GM10248 (cell line): ENCODE measurements at regions not wholly inside any gene's neighbourhood (a gene's known extent, or its start where the extent isn't known, plus 50 kb on each side); places are given as distances from the start of the nearest gene placed in this dataset.

Source experiments
- CTCF ChIA-PET: fragments of 300-600 bp; sonication (Branson Sonifier 250); formaldehyde crosslinking; extraction: SDS; loops from one replicate; lab custom pipeline; 2021; ENCODE audit warnings: antibody characterized with exemption; lab: Yijun Ruan, JAX
- POLR2A ChIA-PET: fragments of 350-650 bp; sonication (Branson Sonifier 250); formaldehyde crosslinking; extraction: SDS; loops from one replicate; lab custom pipeline; 2020; ENCODE audit warnings: antibody characterized with exemption; lab: Yijun Ruan, JAX
- DNase-seq: peaks from one replicate; pipeline ENCODE4 v3.0.0; 2012; ENCODE audit errors: extremely low spot score
- TF ChIP-seq, protein P1 (sequence below): IDR thresholded peaks from 2 replicates; pipeline ENCODE4 v1.5.1; 2012; ENCODE audit warnings: mild to moderate bottlenecking, low read depth; ENCODE audit errors: extremely low read depth, missing control alignments, control extremely low read depth

DNA sequence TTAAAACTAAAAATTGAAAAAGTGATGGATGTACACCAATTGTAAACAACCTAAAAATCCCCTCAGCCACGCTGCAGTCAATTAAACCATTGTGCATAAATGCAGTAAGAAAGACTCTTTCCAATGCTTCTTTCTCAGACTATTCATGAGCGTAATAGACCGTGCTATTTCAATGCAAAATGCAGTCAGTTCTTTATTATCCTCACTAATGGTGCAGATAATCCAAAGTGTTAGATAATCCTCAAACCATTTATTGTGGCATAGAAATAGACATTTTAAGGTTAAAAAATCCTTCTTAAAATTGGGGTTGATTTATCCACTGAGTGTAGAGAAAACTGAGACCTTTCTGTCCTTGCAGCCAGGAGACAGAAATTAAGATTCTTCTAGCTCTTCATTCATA lies 1862.8 kb downstream of the EFNA5 start:
- DNase-seq, result no peak
- TF ChIP-seq, protein P1, sequence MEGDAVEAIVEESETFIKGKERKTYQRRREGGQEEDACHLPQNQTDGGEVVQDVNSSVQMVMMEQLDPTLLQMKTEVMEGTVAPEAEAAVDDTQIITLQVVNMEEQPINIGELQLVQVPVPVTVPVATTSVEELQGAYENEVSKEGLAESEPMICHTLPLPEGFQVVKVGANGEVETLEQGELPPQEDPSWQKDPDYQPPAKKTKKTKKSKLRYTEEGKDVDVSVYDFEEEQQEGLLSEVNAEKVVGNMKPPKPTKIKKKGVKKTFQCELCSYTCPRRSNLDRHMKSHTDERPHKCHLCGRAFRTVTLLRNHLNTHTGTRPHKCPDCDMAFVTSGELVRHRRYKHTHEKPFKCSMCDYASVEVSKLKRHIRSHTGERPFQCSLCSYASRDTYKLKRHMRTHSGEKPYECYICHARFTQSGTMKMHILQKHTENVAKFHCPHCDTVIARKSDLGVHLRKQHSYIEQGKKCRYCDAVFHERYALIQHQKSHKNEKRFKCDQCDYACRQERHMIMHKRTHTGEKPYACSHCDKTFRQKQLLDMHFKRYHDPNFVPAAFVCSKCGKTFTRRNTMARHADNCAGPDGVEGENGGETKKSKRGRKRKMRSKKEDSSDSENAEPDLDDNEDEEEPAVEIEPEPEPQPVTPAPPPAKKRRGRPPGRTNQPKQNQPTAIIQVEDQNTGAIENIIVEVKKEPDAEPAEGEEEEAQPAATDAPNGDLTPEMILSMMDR, result no peak
- ChIA-PET POLR2A (no interaction called here), CTCF (no interaction called here)

GRCh38 chr5:105807290-105807689 lies 1863.4 kb downstream of the EFNA5 start:
- CTCF ChIA-PET, result no interaction called here
- POLR2A ChIA-PET, result no interaction called here
- TF ChIP-seq, protein P1, result no peak

GRCh38 chr5:105806596-105806995 lies 1864.1 kb downstream of the EFNA5 start:
- POLR2A ChIA-PET, result no interaction called here
- CTCF ChIA-PET, result no interaction called here
- no peak for DNase-seq
- TF ChIP-seq, protein P1, result no peak

More at GRCh38 chr5:105807290-105807689, 1863.4 kb downstream of the EFNA5 start:
- no peak for DNase-seq

DNA sequence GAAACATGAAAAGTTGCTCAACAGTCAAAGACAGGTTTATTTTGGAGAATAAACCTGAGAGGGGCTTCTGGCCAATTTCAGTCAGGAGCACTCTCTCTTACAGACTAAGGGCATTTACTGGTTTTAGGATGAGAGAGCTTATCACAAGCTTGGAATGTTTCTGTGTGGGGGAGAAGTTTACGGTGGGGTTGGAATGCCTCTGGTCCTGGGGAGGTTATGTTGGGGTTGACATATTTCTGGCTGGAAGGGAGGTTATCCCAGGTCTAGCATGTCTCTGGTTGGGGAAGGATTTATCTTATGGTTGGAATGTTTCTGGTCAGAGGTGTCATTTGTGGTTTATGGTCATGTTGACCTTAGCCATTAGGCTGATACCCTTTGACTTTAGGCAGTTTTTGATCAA lies 1867.3 kb downstream of the EFNA5 start:
- TF ChIP-seq, protein P1, result no peak
- no peak for DNase-seq
- POLR2A ChIA-PET, result no interaction called here
- CTCF ChIA-PET, result no interaction called here

GRCh38 chr5:105794578-105794977 lies 1876.2 kb downstream of the EFNA5 start:
- POLR2A ChIA-PET, result no interaction called here
- DNase-seq, result no peak
- CTCF ChIA-PET, result no interaction called here
- TF ChIP-seq, protein P1, result no peak

DNA sequence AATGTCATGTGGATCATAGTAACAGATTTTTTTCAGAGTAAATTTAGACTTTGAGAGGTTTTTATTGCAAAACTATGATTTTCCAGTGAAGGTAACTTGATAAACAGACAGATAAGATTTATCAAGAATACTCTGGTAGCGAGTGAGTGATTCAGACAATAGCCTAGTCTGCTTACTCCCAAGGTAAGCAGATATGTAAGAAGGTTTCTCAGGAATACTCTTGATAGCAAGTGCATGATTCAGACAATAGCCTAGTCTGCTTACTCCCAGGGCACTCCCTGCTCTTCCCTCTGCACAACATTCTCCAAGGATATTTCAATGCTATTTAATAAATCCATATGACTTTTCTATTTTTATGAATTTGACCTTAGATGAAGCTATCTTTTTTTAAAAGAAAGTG lies 1881.5 kb downstream of the EFNA5 start:
- TF ChIP-seq, protein P1, result no peak
- ChIA-PET POLR2A (no interaction called here), CTCF (no interaction called here)

DNA sequence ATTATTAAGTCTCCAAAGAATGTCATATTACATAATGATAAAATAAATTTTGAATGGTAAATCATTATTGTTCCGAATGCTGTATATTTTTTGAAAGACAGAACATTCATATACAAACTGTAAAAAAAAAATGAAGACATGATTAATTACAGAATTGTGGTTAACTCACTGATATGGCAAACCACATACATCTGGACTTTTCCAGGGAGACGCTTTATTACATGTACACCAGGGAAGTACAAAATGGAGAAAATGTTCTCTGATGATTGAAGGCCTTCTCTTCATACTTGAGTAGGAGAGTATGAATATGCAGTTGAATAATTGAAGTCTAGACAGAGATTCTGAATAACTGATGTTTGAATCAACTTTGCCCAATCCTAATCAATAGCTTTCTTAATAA lies 1886.9 kb downstream of the EFNA5 start:
- ChIA-PET POLR2A (no interaction called here), CTCF (no interaction called here)
- DNase-seq, result no peak
- TF ChIP-seq, protein P1, result no peak

More for the DNA sequence above, 1881.5 kb downstream of the EFNA5 start:
- no peak for DNase-seq
